ENCODE measurements at regions not wholly inside any gene's neighbourhood (a gene's known extent, or its start where the extent isn't known, plus 50 kb on each side); places are given as distances from the start of the nearest gene placed in this dataset.

DNA sequence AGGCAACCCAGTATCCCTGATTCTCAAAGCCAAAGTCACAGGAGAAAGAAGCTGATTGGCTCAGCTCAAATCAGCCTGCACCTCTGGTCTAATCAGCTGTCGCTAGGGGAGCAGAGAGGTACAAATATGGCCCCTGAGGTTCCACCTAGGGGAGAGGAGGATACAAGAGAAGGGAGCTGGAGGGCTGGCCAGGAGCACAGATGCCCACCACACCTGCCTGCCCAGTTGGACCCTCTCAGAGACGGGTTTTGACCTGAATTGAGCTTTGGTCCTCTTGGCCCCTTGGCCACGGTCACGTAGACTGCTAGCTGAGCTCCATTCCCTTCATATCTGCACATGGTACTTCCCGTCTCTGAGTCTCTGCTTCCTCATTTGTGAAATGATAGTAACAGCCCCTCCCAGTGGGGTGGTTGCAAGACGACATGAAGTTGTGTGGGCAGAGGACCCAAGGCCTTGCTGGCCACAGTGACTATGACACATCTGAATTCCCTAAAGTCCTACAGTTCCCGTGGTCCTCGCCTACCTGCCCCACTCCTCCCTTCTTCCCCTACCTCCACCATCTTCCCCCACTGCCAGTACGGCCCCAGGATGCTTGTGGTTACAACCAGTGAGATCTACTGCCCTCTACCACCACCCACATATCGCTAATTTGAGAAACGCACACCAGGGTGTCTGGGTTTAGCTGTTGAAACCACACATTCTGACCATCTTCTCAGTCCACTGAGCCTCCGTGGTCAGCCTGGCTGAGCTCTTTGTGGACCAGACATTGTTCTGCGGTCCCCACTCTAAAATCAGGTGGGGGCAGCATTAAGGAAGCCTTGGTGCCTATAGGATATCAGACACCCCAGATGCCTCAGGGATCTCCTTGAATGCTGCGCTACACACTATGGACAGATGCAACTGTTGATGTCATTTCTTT lies 60.3 kb upstream of the NEK6 start:
- TF ChIP-seq GABPA (IDR thresholded peaks at IDR 0.05; ENCODE audit: low read depth) (no peak), SMC3 (IDR thresholded peaks at IDR 0.05; ENCODE audit: low read depth, low read length) (no peak), ELF1 (IDR thresholded peaks at IDR 0.05) (no peak), TCF12 (IDR thresholded peaks at IDR 0.05) (no peak), RXRA (IDR thresholded peaks at IDR 0.05; ENCODE audit: borderline replicate concordance, low read depth) (no peak), MEF2A (IDR thresholded peaks at IDR 0.05; ENCODE audit: borderline replicate concordance, low read depth) (no peak), EZH2phosphoT487 (IDR thresholded peaks at IDR 0.05; ENCODE audit: borderline replicate concordance, low read depth) (no peak), CHD2 (IDR thresholded peaks at IDR 0.05; ENCODE audit: low read length, partially characterized antibody) (no peak), GATA2 (CRISPR knock-in tag; IDR thresholded peaks at IDR 0.05) (no peak), EP300 (IDR thresholded peaks at IDR 0.05; ENCODE audit: borderline replicate concordance in 1 of 2, low read depth in 1 of 2, low read length in 1 of 2) (no peak)
- TF ChIP-seq, protein P1, sequence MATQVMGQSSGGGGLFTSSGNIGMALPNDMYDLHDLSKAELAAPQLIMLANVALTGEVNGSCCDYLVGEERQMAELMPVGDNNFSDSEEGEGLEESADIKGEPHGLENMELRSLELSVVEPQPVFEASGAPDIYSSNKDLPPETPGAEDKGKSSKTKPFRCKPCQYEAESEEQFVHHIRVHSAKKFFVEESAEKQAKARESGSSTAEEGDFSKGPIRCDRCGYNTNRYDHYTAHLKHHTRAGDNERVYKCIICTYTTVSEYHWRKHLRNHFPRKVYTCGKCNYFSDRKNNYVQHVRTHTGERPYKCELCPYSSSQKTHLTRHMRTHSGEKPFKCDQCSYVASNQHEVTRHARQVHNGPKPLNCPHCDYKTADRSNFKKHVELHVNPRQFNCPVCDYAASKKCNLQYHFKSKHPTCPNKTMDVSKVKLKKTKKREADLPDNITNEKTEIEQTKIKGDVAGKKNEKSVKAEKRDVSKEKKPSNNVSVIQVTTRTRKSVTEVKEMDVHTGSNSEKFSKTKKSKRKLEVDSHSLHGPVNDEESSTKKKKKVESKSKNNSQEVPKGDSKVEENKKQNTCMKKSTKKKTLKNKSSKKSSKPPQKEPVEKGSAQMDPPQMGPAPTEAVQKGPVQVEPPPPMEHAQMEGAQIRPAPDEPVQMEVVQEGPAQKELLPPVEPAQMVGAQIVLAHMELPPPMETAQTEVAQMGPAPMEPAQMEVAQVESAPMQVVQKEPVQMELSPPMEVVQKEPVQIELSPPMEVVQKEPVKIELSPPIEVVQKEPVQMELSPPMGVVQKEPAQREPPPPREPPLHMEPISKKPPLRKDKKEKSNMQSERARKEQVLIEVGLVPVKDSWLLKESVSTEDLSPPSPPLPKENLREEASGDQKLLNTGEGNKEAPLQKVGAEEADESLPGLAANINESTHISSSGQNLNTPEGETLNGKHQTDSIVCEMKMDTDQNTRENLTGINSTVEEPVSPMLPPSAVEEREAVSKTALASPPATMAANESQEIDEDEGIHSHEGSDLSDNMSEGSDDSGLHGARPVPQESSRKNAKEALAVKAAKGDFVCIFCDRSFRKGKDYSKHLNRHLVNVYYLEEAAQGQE (IDR thresholded peaks at IDR 0.05; ENCODE audit: low read depth, low read length): no peak
- TF ChIP-seq, protein P2, sequence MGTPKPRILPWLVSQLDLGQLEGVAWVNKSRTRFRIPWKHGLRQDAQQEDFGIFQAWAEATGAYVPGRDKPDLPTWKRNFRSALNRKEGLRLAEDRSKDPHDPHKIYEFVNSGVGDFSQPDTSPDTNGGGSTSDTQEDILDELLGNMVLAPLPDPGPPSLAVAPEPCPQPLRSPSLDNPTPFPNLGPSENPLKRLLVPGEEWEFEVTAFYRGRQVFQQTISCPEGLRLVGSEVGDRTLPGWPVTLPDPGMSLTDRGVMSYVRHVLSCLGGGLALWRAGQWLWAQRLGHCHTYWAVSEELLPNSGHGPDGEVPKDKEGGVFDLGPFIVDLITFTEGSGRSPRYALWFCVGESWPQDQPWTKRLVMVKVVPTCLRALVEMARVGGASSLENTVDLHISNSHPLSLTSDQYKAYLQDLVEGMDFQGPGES (IDR thresholded peaks at IDR 0.05; ENCODE audit: low read depth, low read length): no peak
- TF ChIP-seq, protein P3, sequence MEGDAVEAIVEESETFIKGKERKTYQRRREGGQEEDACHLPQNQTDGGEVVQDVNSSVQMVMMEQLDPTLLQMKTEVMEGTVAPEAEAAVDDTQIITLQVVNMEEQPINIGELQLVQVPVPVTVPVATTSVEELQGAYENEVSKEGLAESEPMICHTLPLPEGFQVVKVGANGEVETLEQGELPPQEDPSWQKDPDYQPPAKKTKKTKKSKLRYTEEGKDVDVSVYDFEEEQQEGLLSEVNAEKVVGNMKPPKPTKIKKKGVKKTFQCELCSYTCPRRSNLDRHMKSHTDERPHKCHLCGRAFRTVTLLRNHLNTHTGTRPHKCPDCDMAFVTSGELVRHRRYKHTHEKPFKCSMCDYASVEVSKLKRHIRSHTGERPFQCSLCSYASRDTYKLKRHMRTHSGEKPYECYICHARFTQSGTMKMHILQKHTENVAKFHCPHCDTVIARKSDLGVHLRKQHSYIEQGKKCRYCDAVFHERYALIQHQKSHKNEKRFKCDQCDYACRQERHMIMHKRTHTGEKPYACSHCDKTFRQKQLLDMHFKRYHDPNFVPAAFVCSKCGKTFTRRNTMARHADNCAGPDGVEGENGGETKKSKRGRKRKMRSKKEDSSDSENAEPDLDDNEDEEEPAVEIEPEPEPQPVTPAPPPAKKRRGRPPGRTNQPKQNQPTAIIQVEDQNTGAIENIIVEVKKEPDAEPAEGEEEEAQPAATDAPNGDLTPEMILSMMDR (IDR thresholded peaks at IDR 0.05): no peak
- TF ChIP-seq, protein P4, sequence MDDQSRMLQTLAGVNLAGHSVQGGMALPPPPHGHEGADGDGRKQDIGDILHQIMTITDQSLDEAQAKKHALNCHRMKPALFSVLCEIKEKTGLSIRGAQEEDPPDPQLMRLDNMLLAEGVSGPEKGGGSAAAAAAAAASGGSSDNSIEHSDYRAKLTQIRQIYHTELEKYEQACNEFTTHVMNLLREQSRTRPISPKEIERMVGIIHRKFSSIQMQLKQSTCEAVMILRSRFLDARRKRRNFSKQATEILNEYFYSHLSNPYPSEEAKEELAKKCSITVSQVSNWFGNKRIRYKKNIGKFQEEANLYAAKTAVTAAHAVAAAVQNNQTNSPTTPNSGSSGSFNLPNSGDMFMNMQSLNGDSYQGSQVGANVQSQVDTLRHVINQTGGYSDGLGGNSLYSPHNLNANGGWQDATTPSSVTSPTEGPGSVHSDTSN (IDR thresholded peaks at IDR 0.05): no peak
- TF ChIP-seq, protein P5, sequence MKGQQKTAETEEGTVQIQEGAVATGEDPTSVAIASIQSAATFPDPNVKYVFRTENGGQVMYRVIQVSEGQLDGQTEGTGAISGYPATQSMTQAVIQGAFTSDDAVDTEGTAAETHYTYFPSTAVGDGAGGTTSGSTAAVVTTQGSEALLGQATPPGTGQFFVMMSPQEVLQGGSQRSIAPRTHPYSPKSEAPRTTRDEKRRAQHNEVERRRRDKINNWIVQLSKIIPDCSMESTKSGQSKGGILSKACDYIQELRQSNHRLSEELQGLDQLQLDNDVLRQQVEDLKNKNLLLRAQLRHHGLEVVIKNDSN (IDR thresholded peaks at IDR 0.05; ENCODE audit: borderline replicate concordance, low read depth): no peak
- TF ChIP-seq, protein P6, sequence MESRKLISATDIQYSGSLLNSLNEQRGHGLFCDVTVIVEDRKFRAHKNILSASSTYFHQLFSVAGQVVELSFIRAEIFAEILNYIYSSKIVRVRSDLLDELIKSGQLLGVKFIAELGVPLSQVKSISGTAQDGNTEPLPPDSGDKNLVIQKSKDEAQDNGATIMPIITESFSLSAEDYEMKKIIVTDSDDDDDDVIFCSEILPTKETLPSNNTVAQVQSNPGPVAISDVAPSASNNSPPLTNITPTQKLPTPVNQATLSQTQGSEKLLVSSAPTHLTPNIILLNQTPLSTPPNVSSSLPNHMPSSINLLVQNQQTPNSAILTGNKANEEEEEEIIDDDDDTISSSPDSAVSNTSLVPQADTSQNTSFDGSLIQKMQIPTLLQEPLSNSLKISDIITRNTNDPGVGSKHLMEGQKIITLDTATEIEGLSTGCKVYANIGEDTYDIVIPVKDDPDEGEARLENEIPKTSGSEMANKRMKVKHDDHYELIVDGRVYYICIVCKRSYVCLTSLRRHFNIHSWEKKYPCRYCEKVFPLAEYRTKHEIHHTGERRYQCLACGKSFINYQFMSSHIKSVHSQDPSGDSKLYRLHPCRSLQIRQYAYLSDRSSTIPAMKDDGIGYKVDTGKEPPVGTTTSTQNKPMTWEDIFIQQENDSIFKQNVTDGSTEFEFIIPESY (IDR thresholded peaks at IDR 0.05; ENCODE audit: borderline replicate concordance, low read depth): no peak
- Histone ChIP-seq H2AFZ (ENCODE audit: low read depth) (no peak overlapping the region), H3K4me1 (ENCODE audit: control insufficient read depth in 1 of 2, insufficient read depth in 2 of 2, low read depth in 1 of 2, low read length in 1 of 2) (no peaks in the 10 kb centered on the region), H3K79me2 (ENCODE audit: insufficient read depth) (no peaks in the 10 kb centered on the region), H3K36me3 (replicated peaks in 1 of 2; ENCODE audit: control insufficient read depth in 1 of 2, insufficient read depth in 2 of 2, low read length in 1 of 2) (no peaks in the 10 kb centered on the region), H3F3A (replicated peaks; ENCODE audit: insufficient read depth) (no peaks in the 10 kb centered on the region), H3K4me2 (no peak overlapping the region), H4K20me1 (ENCODE audit: insufficient read depth) (no peaks in the 10 kb centered on the region), H3K9me3 (no peaks in the 10 kb centered on the region), H3K9me2 (no peaks in the 10 kb centered on the region), H3K9ac (no peak overlapping the region), H3K4me3 (ENCODE audit: low read depth in 2 of 2, low read length in 1 of 2) (no peak overlapping the region), H3K27me3 (ENCODE audit: insufficient read depth) (peaks cover 9% of the 10 kb centered on the region; the same call in 1 of the 2 replicates), H3K27ac (ENCODE audit: low read depth in 2 of 2, low read length in 1 of 2) (no peak overlapping the region)
- DNase-seq: no peak
- CTCF ChIA-PET: interaction anchor here (0.5 to 1.6 kb wide), 2 partner anchors 10 to 23 kb away, joined by 3 to 6 read pairs; no protein-coding TSS in a partner anchor
- 35% methylated on average over 13 of the region's 14 CpGs for WGBS (ENCODE audit: low lambda C conversion rate)
- POLR2A ChIA-PET: no interaction called here
